LHCN-M2 (cell line): ENCODE measurements at regions not wholly inside any gene's neighbourhood (a gene's known extent, or its start where the extent isn't known, plus 50 kb on each side); places are given as distances from the start of the nearest gene placed in this dataset.

Experiments used
- DNase-seq: peaks from one replicate; pipeline ENCODE4 v3.0.0-alpha.2; 2012; ENCODE audit warnings: low read depth

GRCh38 chr17:79401704-79402674 is 208.9 kb downstream of the RBFOX3 start:
- no peak for DNase-seq

- peak; percentile 26 for DNase-seq
Measured at GRCh38 chr17:79400989-79401703, 209.7 kb downstream of the RBFOX3 start.

- no peak for DNase-seq
Measured at GRCh38 chr17:79399610-79400144, 211.2 kb downstream of the RBFOX3 start.

- no peak for DNase-seq
Measured at GRCh38 chr17:79398441-79398840, 212.4 kb downstream of the RBFOX3 start.

- DNase-seq: no peak
Measured at GRCh38 chr17:79396696-79397095, 214.2 kb downstream of the RBFOX3 start.

- DNase-seq: no peak
Measured at GRCh38 chr17:79395545-79395944, 215.3 kb downstream of the RBFOX3 start.

- DNase-seq: no peak
Measured at GRCh38 chr17:79395066-79395465, 215.8 kb downstream of the RBFOX3 start.

GRCh38 chr17:79393358-79394052 is 217.3 kb downstream of the RBFOX3 start:
- DNase-seq: peak; percentile 39

GRCh38 chr17:79392598-79392997 is 218.3 kb downstream of the RBFOX3 start:
- no peak for DNase-seq

GRCh38 chr17:79391376-79392233 is 219.2 kb downstream of the RBFOX3 start:
- DNase-seq: peak; percentile 41

- DNase-seq: no peak
Measured at GRCh38 chr17:79389896-79390295, 221.0 kb downstream of the RBFOX3 start.

- DNase-seq: peak; percentile 18
Measured at GRCh38 chr17:79388556-79389295, 222.1 kb downstream of the RBFOX3 start.

GRCh38 chr17:79387783-79388182 is 223.1 kb downstream of the RBFOX3 start:
- DNase-seq: no peak

- no peak for DNase-seq
Measured at GRCh38 chr17:79385962-79386563, 224.8 kb downstream of the RBFOX3 start.

GRCh38 chr17:79382313-79382712 is 228.5 kb downstream of the RBFOX3 start:
- DNase-seq: no peak

- DNase-seq: no peak
Measured at GRCh38 chr17:79379700-79380445, 231.0 kb downstream of the RBFOX3 start.

- DNase-seq: no peak
Measured at GRCh38 chr17:79377230-79377786, 233.5 kb downstream of the RBFOX3 start.

GRCh38 chr17:79374807-79375206 is 236.0 kb downstream of the RBFOX3 start:
- DNase-seq: no peak
